Transverse colon (tissue), 4 donors: ENCODE measurements at regions not wholly inside any gene's neighbourhood (a gene's known extent, or its start where the extent isn't known, plus 50 kb on each side); places are given as distances from the start of the nearest gene placed in this dataset.

Source experiments
- DNase-seq: peaks from one replicate; pipeline ENCODE4 v3.0.0-alpha.2; 2019
- H3K27ac ChIP-seq, 4 donors: fragments of 200-600 bp; sonication (generic); 2 replicates each; pipeline ENCODE4 v1.5.1; 2016 to 2018; ENCODE audit warnings: inconsistent platforms in 4 of 4
- H3K27me3 ChIP-seq: fragments of 200-600 bp; sonication (generic); 2 replicates; pipeline ENCODE4 v1.5.1; 2017; ENCODE audit warnings: inconsistent platforms
- H3K36me3 ChIP-seq, 4 donors: fragments of 200-600 bp; sonication (generic); 2 replicates each; pipeline ENCODE4 v1.5.1; 2017 to 2019; ENCODE audit warnings: inconsistent platforms in 4 of 4
- H3K4me1 ChIP-seq, 4 donors: fragments of 200-600 bp; sonication (generic); 2 replicates each; pipeline ENCODE4 v1.5.1; 2017 to 2020; ENCODE audit warnings: inconsistent platforms in 4 of 4
- H3K4me3 ChIP-seq, 4 donors: fragments of 200-600 bp; sonication (generic); 1 replicate in 1 of 4; 2 replicates in 3 of 4; pipeline versions ENCODE4 v1.5.1 to v1.6.1; 2017 to 2019; ENCODE audit warnings: inconsistent platforms in 4 of 4
- H3K9me3 ChIP-seq, 2 donors: fragments of 200-600 bp; sonication (generic); 2 replicates each; pipeline ENCODE4 v1.5.1; 2017 to 2019; ENCODE audit warnings: inconsistent platforms in 2 of 2
- EP300 ChIP-seq: sonication (generic); formaldehyde crosslinking; IDR thresholded peaks from one replicate; pipeline ENCODE4 v1.6.1; 2017; ENCODE audit warnings: antibody characterized with exemption, low read depth
- POLR2A ChIP-seq: fragments of 450-650 bp; IDR thresholded peaks from one replicate; pipeline ENCODE4 v1.6.1; 2016; ENCODE audit warnings: antibody characterized with exemption, mild to moderate bottlenecking, moderate library complexity
- POLR2AphosphoS5 ChIP-seq, 3 donors: sonication (generic); formaldehyde crosslinking; IDR thresholded peaks; one replicate each; pipeline ENCODE4 v1.6.1; 2016; ENCODE audit warnings: antibody characterized with exemption in 3 of 3
- WGBS, 2 donors: methylation state at CpG; one replicate each; pipeline ENCODE4 v1.1.5; 2018; ENCODE audit warnings: low coverage in 1 of 2; 5-methylcytosine and 5-hydroxymethylcytosine counted together
- in situ Hi-C, 4 donors: fragments of 200-750 bp; cut with MboI; loops; one replicate each; pipeline versions ENCODE4 v1.15.0 to v1.15.1; 2017; ENCODE audit warnings: low sequenced_read_pairs in 3 of 4, low pct_ligation_motif_present in 1 of 4, low pct_unique_long_range_greater_than_20kb in 1 of 4
- intact Hi-C: fragments of 100-400 bp; cut with DNase I; formaldehyde crosslinking; loops from one replicate; pipeline ENCODE4 v1.15.1; 2023; ENCODE audit warnings: low total_unique reads
- TF ChIP-seq, protein P1 (sequence below), 5 experiments: fragments of 200-600 bp in 3 of 5; fragments of 450-650 bp in 2 of 5; sonication (generic) in 3 of 5; IDR thresholded peaks; 1 replicate in 2 of 5; 2 replicates in 3 of 5; pipeline ENCODE4 v1.5.1; 2016 to 2017; ENCODE audit warnings: antibody characterized with exemption in 5 of 5, inconsistent platforms in 3 of 5, mild to moderate bottlenecking in 2 of 5, moderate library complexity in 1 of 5

DNA sequence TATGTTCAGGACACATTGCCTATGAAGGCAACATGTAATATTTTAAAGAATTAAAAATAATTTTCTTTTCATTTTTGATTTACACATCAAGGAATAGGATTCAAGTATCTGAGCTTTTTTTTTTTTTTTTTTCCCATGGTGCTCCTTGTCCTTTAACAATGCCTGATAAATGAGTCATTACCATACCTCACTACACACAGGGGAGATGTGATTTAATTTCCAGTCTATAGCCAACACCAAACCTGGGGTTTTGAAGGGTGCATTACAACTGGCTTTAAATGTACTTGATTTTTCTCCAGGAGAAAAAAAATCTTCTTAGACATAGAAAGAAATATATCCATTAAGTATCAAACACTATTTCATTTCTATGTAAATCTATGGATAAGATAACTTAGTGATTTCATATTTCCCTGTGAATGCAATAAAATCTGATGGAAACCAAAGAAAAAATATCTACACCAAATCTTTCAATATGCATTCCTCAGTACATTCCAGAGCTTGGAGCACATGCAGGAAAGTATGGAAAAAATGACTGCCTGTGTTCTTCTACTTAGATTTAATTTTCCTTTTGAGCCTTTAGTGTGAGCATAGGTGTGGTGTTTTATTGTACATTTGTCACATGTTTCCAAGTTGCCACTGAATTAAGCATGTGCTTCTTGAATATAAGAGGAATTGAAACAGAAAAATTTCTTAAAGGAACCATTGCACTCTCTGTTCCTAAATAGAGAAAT, 204.8 kb upstream of the MEOX2 start:
- H3K27ac ChIP-seq: no peak overlapping the region
- intact Hi-C loops (no loop called here), in situ Hi-C loops (no loop called here)
- H3K9me3 ChIP-seq: no peaks in the 10 kb centered on the region
- H3K4me1 ChIP-seq: peaks cover 0 to 13% (median 0%) of the 10 kb centered on the region in 4 donors
- TF ChIP-seq POLR2A: no peak
- TF ChIP-seq EP300: no peak
- no peak for DNase-seq
- H3K36me3 ChIP-seq: no peaks in the 10 kb centered on the region
- no peaks in the 10 kb centered on the region for H3K27me3 ChIP-seq
- no peak overlapping the region for H3K4me3 ChIP-seq

DNA sequence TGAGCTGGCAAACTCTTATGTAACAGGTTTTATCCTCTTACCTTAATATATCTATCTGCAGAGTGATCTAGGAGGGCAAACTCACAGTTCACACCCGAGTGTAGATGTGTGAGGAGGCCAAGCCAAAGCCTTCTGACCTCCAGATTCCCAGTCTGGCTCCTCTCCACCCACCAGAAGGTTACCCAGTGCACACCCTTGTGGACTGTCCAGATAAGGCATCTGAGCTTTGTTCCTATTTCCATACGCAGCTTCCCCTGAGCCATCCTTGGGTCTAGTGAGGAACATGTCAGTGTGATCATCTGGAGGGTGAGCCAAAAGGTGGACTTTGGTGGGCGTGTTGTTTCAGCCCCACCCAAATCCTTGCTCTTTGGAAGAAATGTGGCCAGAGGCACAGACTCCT, 203.0 kb upstream of the MEOX2 start:
- intact Hi-C loops: no loop called here
- in situ Hi-C loops: no loop called here
- DNase-seq: no peak

DNA sequence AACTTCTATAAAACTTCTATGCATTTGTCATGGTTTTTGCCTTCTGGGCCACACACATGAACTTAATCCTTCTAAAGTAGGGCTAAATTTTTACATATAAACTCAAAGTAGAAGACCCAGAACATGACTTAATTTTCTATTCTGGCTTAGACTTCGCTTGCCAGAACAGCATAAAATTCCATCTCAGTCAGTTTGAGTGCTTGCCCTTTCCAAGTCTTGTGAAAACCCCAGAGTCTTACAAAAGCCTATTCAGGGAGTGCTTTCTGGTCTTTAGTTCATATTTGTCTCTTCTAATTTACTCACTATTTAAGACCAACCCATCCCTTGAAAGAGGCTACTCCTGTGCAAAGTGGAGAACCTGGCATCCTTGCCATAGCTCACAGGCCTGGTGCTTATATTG, 201.6 kb upstream of the MEOX2 start:
- DNase-seq: no peak
- H3K27me3 ChIP-seq: no peaks in the 10 kb centered on the region
- no peak overlapping the region for H3K4me3 ChIP-seq
- in situ Hi-C loops (no loop called here), intact Hi-C loops (no loop called here)
- H3K36me3 ChIP-seq: no peaks in the 10 kb centered on the region
- no peak overlapping the region for H3K27ac ChIP-seq
- no peaks in the 10 kb centered on the region for H3K9me3 ChIP-seq
- WGBS, 2 donors: 57 to 76% methylated on average over 1 of the region's 1 CpG
- TF ChIP-seq POLR2AphosphoS5 (IDR thresholded peaks at IDR 0.05) (no peak), EP300 (no peak), POLR2A (no peak)
- TF ChIP-seq, protein P1, sequence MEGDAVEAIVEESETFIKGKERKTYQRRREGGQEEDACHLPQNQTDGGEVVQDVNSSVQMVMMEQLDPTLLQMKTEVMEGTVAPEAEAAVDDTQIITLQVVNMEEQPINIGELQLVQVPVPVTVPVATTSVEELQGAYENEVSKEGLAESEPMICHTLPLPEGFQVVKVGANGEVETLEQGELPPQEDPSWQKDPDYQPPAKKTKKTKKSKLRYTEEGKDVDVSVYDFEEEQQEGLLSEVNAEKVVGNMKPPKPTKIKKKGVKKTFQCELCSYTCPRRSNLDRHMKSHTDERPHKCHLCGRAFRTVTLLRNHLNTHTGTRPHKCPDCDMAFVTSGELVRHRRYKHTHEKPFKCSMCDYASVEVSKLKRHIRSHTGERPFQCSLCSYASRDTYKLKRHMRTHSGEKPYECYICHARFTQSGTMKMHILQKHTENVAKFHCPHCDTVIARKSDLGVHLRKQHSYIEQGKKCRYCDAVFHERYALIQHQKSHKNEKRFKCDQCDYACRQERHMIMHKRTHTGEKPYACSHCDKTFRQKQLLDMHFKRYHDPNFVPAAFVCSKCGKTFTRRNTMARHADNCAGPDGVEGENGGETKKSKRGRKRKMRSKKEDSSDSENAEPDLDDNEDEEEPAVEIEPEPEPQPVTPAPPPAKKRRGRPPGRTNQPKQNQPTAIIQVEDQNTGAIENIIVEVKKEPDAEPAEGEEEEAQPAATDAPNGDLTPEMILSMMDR (IDR thresholded peaks at IDR 0.05): no peak
- peaks cover 0 to 13% (median 0%) of the 10 kb centered on the region in 4 donors for H3K4me1 ChIP-seq

More for the DNA sequence above, 203.0 kb upstream of the MEOX2 start:
- no peak overlapping the region for H3K27ac ChIP-seq
- H3K27me3 ChIP-seq: no peaks in the 10 kb centered on the region
- 60 to 63% methylated on average over 1 to 3 of the region's 3 CpGs for WGBS, 2 donors
- peaks cover 0 to 13% (median 0%) of the 10 kb centered on the region in 4 donors for H3K4me1 ChIP-seq
- no peaks in the 10 kb centered on the region for H3K36me3 ChIP-seq
- no peaks in the 10 kb centered on the region for H3K9me3 ChIP-seq
- no peak overlapping the region for H3K4me3 ChIP-seq
- TF ChIP-seq POLR2A (no peak), POLR2AphosphoS5 (IDR thresholded peaks at IDR 0.05) (no peak), EP300 (no peak)
- TF ChIP-seq, protein P1 (IDR thresholded peaks at IDR 0.05): peak in 3 of 5 experiments; percentile 14 to 24 (median 20)

DNA sequence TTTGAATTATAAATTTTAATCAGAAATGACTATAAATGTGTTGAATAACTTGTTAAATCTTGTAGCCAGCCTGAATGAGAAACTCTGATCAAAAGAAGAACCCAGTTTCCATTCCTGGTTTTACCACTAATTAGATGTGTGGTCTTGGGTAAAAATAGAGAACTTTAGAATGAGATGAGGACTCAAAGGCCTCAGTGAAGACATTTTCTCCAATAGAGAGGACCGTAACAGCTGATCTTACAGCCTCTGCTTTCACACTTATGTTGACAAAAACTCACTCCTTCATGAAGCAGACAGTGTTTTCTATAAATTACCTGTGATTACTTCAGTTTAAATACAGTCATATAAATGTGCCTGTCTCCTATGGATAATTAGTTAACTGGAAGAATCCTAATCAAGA, 200.1 kb upstream of the MEOX2 start:
- TF ChIP-seq POLR2AphosphoS5 (IDR thresholded peaks at IDR 0.05): no peak
- no peak for TF ChIP-seq POLR2A
- TF ChIP-seq EP300: no peak
- TF ChIP-seq, protein P1 (IDR thresholded peaks at IDR 0.05): no peak
- H3K36me3 ChIP-seq: no peaks in the 10 kb centered on the region
- no peak overlapping the region for H3K27ac ChIP-seq
- no peak overlapping the region for H3K4me3 ChIP-seq
- in situ Hi-C loops: no loop called here
- intact Hi-C loops: no loop called here
- H3K27me3 ChIP-seq: no peaks in the 10 kb centered on the region
- no peaks in the 10 kb centered on the region for H3K9me3 ChIP-seq
- peaks cover 0 to 10% (median 0%) of the 10 kb centered on the region in 4 donors for H3K4me1 ChIP-seq
- 78 to 86% methylated on average over 1 of the region's 1 CpG for WGBS, 2 donors
- no peak for DNase-seq

DNA sequence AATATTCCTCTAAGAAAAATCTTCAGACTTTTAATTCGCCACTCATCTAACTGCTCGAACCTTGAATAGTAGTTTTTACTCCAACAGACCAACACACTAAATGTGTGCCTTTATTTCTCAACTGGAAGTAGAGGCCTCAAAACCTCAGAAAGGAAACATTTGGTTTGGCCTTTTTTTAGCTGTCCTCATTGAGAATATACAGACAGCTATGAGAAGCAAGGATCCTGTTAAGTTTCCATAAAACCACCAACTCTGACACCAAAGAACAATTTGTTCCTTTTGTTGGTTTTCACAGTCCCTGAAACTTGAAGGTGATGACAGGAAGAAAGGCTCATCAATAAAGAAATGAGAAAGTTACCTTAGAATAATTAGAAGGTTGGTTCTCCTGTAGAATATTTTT, 199.2 kb upstream of the MEOX2 start:
- TF ChIP-seq EP300 (no peak), POLR2AphosphoS5 (IDR thresholded peaks at IDR 0.05) (no peak), POLR2A (no peak)
- TF ChIP-seq, protein P1 (IDR thresholded peaks at IDR 0.05): no peak
- intact Hi-C loops: no loop called here
- Histone ChIP-seq H3K4me3 (no peak overlapping the region), H3K9me3 (no peaks in the 10 kb centered on the region), H3K27me3 (no peaks in the 10 kb centered on the region), H3K27ac (no peak overlapping the region), H3K4me1 (peaks cover 0 to under 1% (median 0%) of the 10 kb centered on the region in 4 donors), H3K36me3 (no peaks in the 10 kb centered on the region)
- no peak for DNase-seq
- in situ Hi-C loops: no loop called here
- WGBS, 2 donors: 80% methylated on average over 2 of the region's 2 CpGs
